ENCODE measurements at regions not wholly inside any gene's neighbourhood (a gene's known extent, or its start where the extent isn't known, plus 50 kb on each side); places are given as distances from the start of the nearest gene placed in this dataset.
"Not testable (repeated sequence)": the region's sequence is repeated elsewhere in the genome, so short reads cannot be mapped to it uniquely, and the experiment has no call there.

DNA sequence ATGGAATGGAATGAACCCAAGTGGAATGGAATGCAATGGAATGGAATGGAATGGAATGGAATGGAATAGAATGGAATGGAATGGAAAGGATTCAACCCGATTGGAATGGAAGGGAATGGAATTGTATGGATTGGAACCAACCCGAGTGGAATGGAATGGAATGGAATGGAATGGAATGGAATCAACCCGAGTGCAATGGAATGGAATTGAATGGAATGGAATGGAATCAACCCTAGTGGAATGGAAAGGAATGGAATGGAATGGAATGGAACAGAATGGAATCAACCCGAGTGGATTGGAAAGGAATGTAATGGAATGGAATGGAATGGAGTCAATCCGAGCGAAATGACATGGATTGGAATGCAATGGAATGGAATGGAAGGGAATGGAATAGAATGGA, 1144.9 kb downstream of the RPIA start:
- H2BK12ac ChIP-seq (ENCODE audit: low read length); H4K8ac ChIP-seq (ENCODE audit: low read depth, low read length); H2AFZ ChIP-seq (ENCODE audit: low read length); H3K14ac ChIP-seq (ENCODE audit: low read length); H3K36me3 ChIP-seq (replicated peaks in 1 of 2; ENCODE audit: control insufficient read depth in 2 of 2, insufficient read depth in 2 of 2, low read length in 2 of 2); H3K27me3 ChIP-seq (ENCODE audit: control insufficient read depth in 3 of 3, insufficient read depth in 3 of 3, low read depth in 1 of 3, low read length in 3 of 3); H3K4me3 ChIP-seq (ENCODE audit: low read length in 2 of 2); H3K4me1 ChIP-seq (ENCODE audit: control insufficient read depth in 2 of 2, insufficient read depth in 1 of 2, low read depth in 1 of 2, low read length in 2 of 2); H3K23ac ChIP-seq (ENCODE audit: low read depth, low read length, poor library complexity); H2BK15ac ChIP-seq (ENCODE audit: low read length); H3K18ac ChIP-seq (ENCODE audit: low read length); H3K27ac ChIP-seq (replicated peaks; ENCODE audit: low read length); H2BK5ac ChIP-seq (ENCODE audit: low read length); H4K91ac ChIP-seq (ENCODE audit: low read depth, low read length, poor library complexity); H2AK5ac ChIP-seq (ENCODE audit: low read depth, low read length); H3K79me1 ChIP-seq (ENCODE audit: low read depth, low read length); H2BK120ac ChIP-seq (ENCODE audit: low read depth, low read length); H3K9ac ChIP-seq (ENCODE audit: low read depth, low read length, poor library complexity); H3K4ac ChIP-seq (ENCODE audit: low read length); H3K4me2 ChIP-seq (ENCODE audit: insufficient read depth, low read length, poor library complexity, severe bottlenecking): not testable (repeated sequence)
- peaks cover 35 to 41% of the 10 kb centered on the region in 2 donors for H3K9me3 ChIP-seq (replicated peaks in 1 of 2; ENCODE audit: control insufficient read depth in 2 of 2, insufficient read depth in 1 of 2, low read depth in 1 of 2, low read length in 2 of 2)
- peak; percentile 84 for DNase-seq (ENCODE audit: low spot score)
- WGBS, 2 donors (ENCODE audit: extremely low coverage in 2 of 2, insufficient read length in 2 of 2, insufficient replicate concordance in 1 of 2) = 100% methylated on average over 3 of the region's 6 CpGs; no CpG with 5 or more reads in 1 of the 2 donors

DNA sequence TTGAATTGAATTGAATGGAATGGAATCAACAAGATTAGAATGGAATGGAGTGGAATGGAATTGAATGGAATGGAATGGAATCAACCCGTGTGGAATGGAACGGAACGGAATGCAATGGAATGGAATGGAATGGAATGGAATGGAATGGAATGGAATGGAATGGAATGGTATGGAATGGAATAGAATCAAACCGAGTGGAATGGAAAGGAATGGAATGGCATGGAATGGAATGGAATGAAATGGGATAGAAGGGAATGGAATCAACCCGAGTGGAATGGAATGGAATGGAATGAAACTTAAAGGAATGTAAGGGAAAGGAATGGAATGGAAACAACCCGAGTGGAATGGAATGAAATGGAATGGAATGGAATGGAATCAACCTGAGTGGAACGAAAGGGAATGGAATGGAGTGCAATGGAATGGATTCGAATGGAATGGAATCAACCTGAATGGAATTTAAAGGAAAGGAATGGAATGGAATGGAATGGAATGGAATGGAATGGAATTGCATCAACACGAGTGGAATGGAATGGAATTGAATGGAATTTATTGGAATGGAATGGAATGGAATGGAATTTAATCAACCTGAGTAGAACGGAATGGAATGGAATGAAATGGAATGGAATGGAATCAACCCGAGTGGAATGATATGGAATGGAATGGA, 1146.6 kb downstream of the RPIA start:
- H2AFZ ChIP-seq (ENCODE audit: low read length) = no peak overlapping the region
- H3K79me1 ChIP-seq (ENCODE audit: low read depth, low read length) = no peaks in the 10 kb centered on the region
- WGBS, 2 donors (ENCODE audit: extremely low coverage in 2 of 2, insufficient read length in 2 of 2, insufficient replicate concordance in 1 of 2) = 99 to 100% methylated on average over 2 to 7 of the region's 11 CpGs
- no peak overlapping the region for H3K23ac ChIP-seq (ENCODE audit: low read depth, low read length, poor library complexity)
- no peaks in the 10 kb centered on the region for H3K36me3 ChIP-seq (replicated peaks in 1 of 2; ENCODE audit: control insufficient read depth in 2 of 2, insufficient read depth in 2 of 2, low read length in 2 of 2)
- no peak overlapping the region for H3K4me2 ChIP-seq (ENCODE audit: insufficient read depth, low read length, poor library complexity, severe bottlenecking)
- no peak overlapping the region for H3K14ac ChIP-seq (ENCODE audit: low read length)
- H4K8ac ChIP-seq (ENCODE audit: low read depth, low read length) = no peak overlapping the region
- no peak overlapping the region for H2BK5ac ChIP-seq (ENCODE audit: low read length)
- H2BK120ac ChIP-seq (ENCODE audit: low read depth, low read length) = no peak overlapping the region
- H2BK15ac ChIP-seq (ENCODE audit: low read length) = no peak overlapping the region
- no peak overlapping the region for H3K27ac ChIP-seq (replicated peaks; ENCODE audit: low read length)
- no peak overlapping the region for H3K18ac ChIP-seq (ENCODE audit: low read length)
- no peak overlapping the region for H2BK12ac ChIP-seq (ENCODE audit: low read length)
- no peaks in the 10 kb centered on the region for H3K27me3 ChIP-seq (ENCODE audit: control insufficient read depth in 3 of 3, insufficient read depth in 3 of 3, low read depth in 1 of 3, low read length in 3 of 3)
- peaks cover 27 to 38% of the 10 kb centered on the region in 2 donors for H3K9me3 ChIP-seq (replicated peaks in 1 of 2; ENCODE audit: control insufficient read depth in 2 of 2, insufficient read depth in 1 of 2, low read depth in 1 of 2, low read length in 2 of 2)
- no peak overlapping the region for H4K91ac ChIP-seq (ENCODE audit: low read depth, low read length, poor library complexity)
- no peak overlapping the region for H3K4ac ChIP-seq (ENCODE audit: low read length)
- no peak overlapping the region for H3K9ac ChIP-seq (ENCODE audit: low read depth, low read length, poor library complexity)
- H3K4me1 ChIP-seq (ENCODE audit: control insufficient read depth in 2 of 2, insufficient read depth in 1 of 2, low read depth in 1 of 2, low read length in 2 of 2) = no peaks in the 10 kb centered on the region
- no peak overlapping the region for H3K4me3 ChIP-seq (ENCODE audit: low read length in 2 of 2)
- H2AK5ac ChIP-seq (ENCODE audit: low read depth, low read length) = no peak overlapping the region
- no peak for DNase-seq (ENCODE audit: low spot score)

DNA sequence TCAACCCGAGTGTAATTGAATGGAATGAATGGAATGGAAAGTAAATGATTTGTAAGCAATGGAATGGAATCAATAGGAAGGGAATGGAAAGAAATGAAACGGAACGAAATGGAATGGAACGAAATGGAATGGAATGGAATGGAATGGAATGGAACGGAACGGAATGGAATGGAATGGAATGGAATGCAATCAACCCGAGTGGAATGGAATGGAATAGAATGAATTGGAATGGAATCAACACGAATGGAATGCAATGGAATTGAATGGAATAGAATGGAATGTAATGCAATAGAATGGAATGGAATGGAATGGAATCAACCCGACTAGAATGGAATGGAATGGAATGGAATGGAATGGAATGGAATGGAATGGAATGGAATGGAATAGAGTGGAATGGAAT, 1148.7 kb downstream of the RPIA start:
- H3K9me3 ChIP-seq (replicated peaks in 1 of 2; ENCODE audit: control insufficient read depth in 2 of 2, insufficient read depth in 1 of 2, low read depth in 1 of 2, low read length in 2 of 2) = peaks cover 27 to 35% of the 10 kb centered on the region in 2 donors
- H2AFZ ChIP-seq (ENCODE audit: low read length); H4K8ac ChIP-seq (ENCODE audit: low read depth, low read length); H3K4me1 ChIP-seq (ENCODE audit: control insufficient read depth in 2 of 2, insufficient read depth in 1 of 2, low read depth in 1 of 2, low read length in 2 of 2); H3K4me3 ChIP-seq (ENCODE audit: low read length in 2 of 2); H2BK5ac ChIP-seq (ENCODE audit: low read length); H3K4ac ChIP-seq (ENCODE audit: low read length); H3K9ac ChIP-seq (ENCODE audit: low read depth, low read length, poor library complexity); H3K79me1 ChIP-seq (ENCODE audit: low read depth, low read length); H3K23ac ChIP-seq (ENCODE audit: low read depth, low read length, poor library complexity); H2BK15ac ChIP-seq (ENCODE audit: low read length); H2BK120ac ChIP-seq (ENCODE audit: low read depth, low read length); H3K4me2 ChIP-seq (ENCODE audit: insufficient read depth, low read length, poor library complexity, severe bottlenecking); H2AK5ac ChIP-seq (ENCODE audit: low read depth, low read length); H3K27me3 ChIP-seq (ENCODE audit: control insufficient read depth in 3 of 3, insufficient read depth in 3 of 3, low read depth in 1 of 3, low read length in 3 of 3); H3K36me3 ChIP-seq (replicated peaks in 1 of 2; ENCODE audit: control insufficient read depth in 2 of 2, insufficient read depth in 2 of 2, low read length in 2 of 2); H3K27ac ChIP-seq (replicated peaks; ENCODE audit: low read length); H2BK12ac ChIP-seq (ENCODE audit: low read length); H3K18ac ChIP-seq (ENCODE audit: low read length); H4K91ac ChIP-seq (ENCODE audit: low read depth, low read length, poor library complexity); H3K14ac ChIP-seq (ENCODE audit: low read length): not testable (repeated sequence)
- 100% methylated on average over 6 of the region's 9 CpGs for WGBS, 2 donors (ENCODE audit: extremely low coverage in 2 of 2, insufficient read length in 2 of 2, insufficient replicate concordance in 1 of 2)
- DNase-seq (ENCODE audit: low spot score) = peak; percentile 65

DNA sequence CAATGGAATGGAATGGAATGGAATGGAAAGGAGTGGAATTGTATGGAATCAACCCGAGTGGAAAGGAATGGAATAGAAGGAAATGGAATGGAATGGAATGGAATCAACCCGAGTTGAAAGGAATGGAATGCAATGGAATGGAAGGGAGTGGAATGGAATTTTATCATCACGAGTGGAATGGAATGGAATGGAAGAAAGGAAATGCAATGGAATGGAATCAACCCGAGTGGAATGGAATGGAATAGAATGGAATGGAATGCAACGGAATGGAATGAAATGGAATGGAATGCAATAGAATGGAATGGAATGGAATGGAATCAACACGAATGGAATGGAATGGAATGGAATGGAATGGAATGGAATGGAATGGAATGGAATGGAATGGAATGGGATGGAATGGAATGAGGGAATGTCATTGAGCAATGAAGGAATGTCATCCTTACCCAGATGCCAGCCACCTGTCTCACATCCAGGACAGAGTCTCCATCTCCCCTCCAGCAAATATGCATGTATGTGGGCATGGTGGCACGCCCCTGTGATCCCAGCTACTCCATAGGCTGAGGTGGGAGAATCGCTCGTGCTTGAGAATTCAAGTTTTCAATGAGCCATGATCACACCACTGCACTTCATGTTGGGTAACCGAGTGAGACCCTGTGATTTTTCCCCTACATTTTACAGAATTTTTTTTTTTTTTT, 1149.5 kb downstream of the RPIA start:
- H3K4ac ChIP-seq (ENCODE audit: low read length); H3K23ac ChIP-seq (ENCODE audit: low read depth, low read length, poor library complexity); H3K4me1 ChIP-seq (ENCODE audit: control insufficient read depth in 2 of 2, insufficient read depth in 1 of 2, low read depth in 1 of 2, low read length in 2 of 2); H2BK120ac ChIP-seq (ENCODE audit: low read depth, low read length); H3K9ac ChIP-seq (ENCODE audit: low read depth, low read length, poor library complexity); H2AFZ ChIP-seq (ENCODE audit: low read length); H3K27me3 ChIP-seq (ENCODE audit: control insufficient read depth in 3 of 3, insufficient read depth in 3 of 3, low read depth in 1 of 3, low read length in 3 of 3); H4K8ac ChIP-seq (ENCODE audit: low read depth, low read length); H3K4me3 ChIP-seq (ENCODE audit: low read length in 2 of 2); H3K14ac ChIP-seq (ENCODE audit: low read length); H2BK5ac ChIP-seq (ENCODE audit: low read length); H2AK5ac ChIP-seq (ENCODE audit: low read depth, low read length); H3K27ac ChIP-seq (replicated peaks; ENCODE audit: low read length); H3K36me3 ChIP-seq (replicated peaks in 1 of 2; ENCODE audit: control insufficient read depth in 2 of 2, insufficient read depth in 2 of 2, low read length in 2 of 2); H2BK15ac ChIP-seq (ENCODE audit: low read length); H3K79me1 ChIP-seq (ENCODE audit: low read depth, low read length); H3K18ac ChIP-seq (ENCODE audit: low read length); H4K91ac ChIP-seq (ENCODE audit: low read depth, low read length, poor library complexity); H3K4me2 ChIP-seq (ENCODE audit: insufficient read depth, low read length, poor library complexity, severe bottlenecking); DNase-seq (ENCODE audit: low spot score); H2BK12ac ChIP-seq (ENCODE audit: low read length): not testable (repeated sequence)
- H3K9me3 ChIP-seq (replicated peaks in 1 of 2; ENCODE audit: control insufficient read depth in 2 of 2, insufficient read depth in 1 of 2, low read depth in 1 of 2, low read length in 2 of 2) = peaks cover 24 to 36% of the 10 kb centered on the region in 2 donors
- 100% methylated on average over 2 of the region's 10 CpGs; no CpG with 5 or more reads in 1 of the 2 donors for WGBS, 2 donors (ENCODE audit: extremely low coverage in 2 of 2, insufficient read length in 2 of 2, insufficient replicate concordance in 1 of 2)
